Thyroid gland (tissue), 4 donors: ENCODE measurements at regions not wholly inside any gene's neighbourhood (a gene's known extent, or its start where the extent isn't known, plus 50 kb on each side); places are given as distances from the start of the nearest gene placed in this dataset.

Experiments
- CTCF ChIP-seq, 6 experiments: fragments of 200-600 bp in 3 of 6; fragments of 450-650 bp in 3 of 6; sonication (generic) in 3 of 6; IDR thresholded peaks; one replicate each; pipeline ENCODE4 v1.5.1; 2016 to 2019; ENCODE audit warnings: antibody characterized with exemption in 6 of 6, mild to moderate bottlenecking in 2 of 6, inconsistent platforms in 1 of 6, moderate library complexity in 1 of 6
- POLR2A ChIP-seq, 2 donors: fragments of 450-650 bp; IDR thresholded peaks; one replicate each; pipeline ENCODE4 v1.6.1; 2017; ENCODE audit warnings: antibody characterized with exemption in 2 of 2, mild to moderate bottlenecking in 2 of 2, moderate library complexity in 1 of 2

GRCh38 chrX:140432346-140433175 lies 72.3 kb downstream of the SOX3 start:
- no peak for TF ChIP-seq CTCF (IDR thresholded peaks at IDR 0.05)
- no peak for TF ChIP-seq POLR2A (IDR thresholded peaks at IDR 0.05)
